DOHH2 (cell line): ENCODE measurements at regions not wholly inside any gene's neighbourhood (a gene's known extent, or its start where the extent isn't known, plus 50 kb on each side); places are given as distances from the start of the nearest gene placed in this dataset.

ENCODE experiments used
- H3F3A ChIP-seq: fragments of 200-600 bp; sonication (generic), shearing (Covaris generic); 2 replicates; pipeline ENCODE4 v1.6.0; 2016; ENCODE audit warnings: antibody characterized with exemption, mild to moderate bottlenecking; ENCODE audit not compliant: control insufficient read depth, insufficient read depth
- H3K27ac ChIP-seq: fragments of 200-600 bp; sonication (generic); 2 replicates; pipeline ENCODE4 v1.5.1; 2014; ENCODE audit warnings: low read depth, mild to moderate bottlenecking, low read length, moderate library complexity
- H3K27me3 ChIP-seq: fragments of 200-600 bp; sonication (generic); 2 replicates; pipeline ENCODE4 v1.6.1; 2014; ENCODE audit warnings: mild to moderate bottlenecking, low read length, mixed read lengths; ENCODE audit not compliant: control insufficient read depth
- H3K36me3 ChIP-seq: fragments of 200-600 bp; sonication (generic); 2 replicates; pipeline ENCODE4 v1.6.1; 2014; ENCODE audit warnings: mild to moderate bottlenecking, low read length, moderate library complexity, mixed read lengths; ENCODE audit not compliant: control insufficient read depth
- H3K4me1 ChIP-seq: fragments of 200-600 bp; sonication (generic); 2 replicates; pipeline ENCODE4 v1.6.1; 2014; ENCODE audit warnings: mild to moderate bottlenecking, low read length, mixed read lengths; ENCODE audit not compliant: control insufficient read depth
- H3K4me2 ChIP-seq: fragments of 200-600 bp; sonication (generic); 2 replicates; pipeline ENCODE4 v1.6.0; 2014; ENCODE audit warnings: mild to moderate bottlenecking, low read length, moderate library complexity
- H3K4me3 ChIP-seq: fragments of 200-600 bp; sonication (generic); 2 replicates; pipeline ENCODE4 v1.5.1; 2014; ENCODE audit warnings: mild to moderate bottlenecking, low read length, mixed read lengths
- H3K79me2 ChIP-seq: fragments of 200-600 bp; sonication (generic); 2 replicates; pipeline ENCODE4 v1.6.1; 2014; ENCODE audit warnings: mild to moderate bottlenecking, low read length, mixed read lengths; ENCODE audit not compliant: control insufficient read depth
- H3K9me2 ChIP-seq: fragments of 200-600 bp; sonication (generic); replicated peaks from 2 replicates; pipeline ENCODE4 v1.6.1; 2014; ENCODE audit warnings: mild to moderate bottlenecking, low read length, mixed read lengths; ENCODE audit not compliant: control insufficient read depth
- H3K9me3 ChIP-seq: fragments of 200-600 bp; sonication (generic); 2 replicates; pipeline ENCODE4 v1.6.1; 2014; ENCODE audit warnings: antibody characterized with exemption, low read length, mixed read lengths; ENCODE audit not compliant: control insufficient read depth, insufficient read depth
- H4K20me1 ChIP-seq: fragments of 200-600 bp; sonication (generic); 2 replicates; pipeline ENCODE4 v1.6.0; 2014; ENCODE audit warnings: low read depth, mild to moderate bottlenecking, antibody characterized with exemption, low read length, moderate library complexity; ENCODE audit not compliant: control insufficient read depth, insufficient read depth
- EZH2phosphoT487 ChIP-seq: fragments of 200-600 bp; sonication (generic); IDR thresholded peaks from 2 replicates; pipeline ENCODE4 v1.6.1; 2017; ENCODE audit warnings: borderline replicate concordance, mild to moderate bottlenecking, antibody characterized with exemption, low read length, moderate library complexity, mixed read lengths
- TF ChIP-seq, protein P1 (sequence below): fragments of 200-600 bp; sonication (generic); IDR thresholded peaks from one replicate; pipeline ENCODE4 v1.5.1; 2014; ENCODE audit warnings: antibody characterized with exemption, mild to moderate bottlenecking, low read depth, low read length; ENCODE audit not compliant: poor library complexity, severe bottlenecking

DNA sequence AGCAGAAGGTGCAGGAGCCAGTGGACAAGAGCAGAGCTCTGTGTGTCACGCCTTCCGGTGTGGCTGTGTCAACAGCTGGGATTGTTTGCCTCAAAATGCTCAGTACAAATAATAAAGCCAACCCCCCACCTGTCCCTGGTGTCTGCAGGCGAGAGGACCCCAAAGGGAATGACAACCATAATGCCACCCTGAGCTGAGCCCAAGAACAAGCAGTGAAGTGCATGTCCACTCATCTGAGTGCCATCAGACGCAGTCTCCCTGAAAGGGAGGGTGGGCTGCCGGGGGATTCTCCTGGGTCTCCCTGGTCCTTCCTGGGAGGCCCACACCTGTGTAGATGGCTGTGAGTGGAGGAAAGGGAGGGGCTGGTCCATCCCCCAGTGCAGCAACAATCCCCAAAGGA lies 328.8 kb upstream of the IRX1 start:
- no peaks in the 10 kb centered on the region for H3K9me2 ChIP-seq
- H3K4me3 ChIP-seq, result no peak overlapping the region
- H3K27me3 ChIP-seq, result no peaks in the 10 kb centered on the region
- no peaks in the 10 kb centered on the region for H3K79me2 ChIP-seq
- no peaks in the 10 kb centered on the region for H3F3A ChIP-seq
- no peak overlapping the region for H3K27ac ChIP-seq
- H3K36me3 ChIP-seq, result no peaks in the 10 kb centered on the region
- peaks cover 15% of the 10 kb centered on the region for H3K9me3 ChIP-seq
- TF ChIP-seq, protein P1, sequence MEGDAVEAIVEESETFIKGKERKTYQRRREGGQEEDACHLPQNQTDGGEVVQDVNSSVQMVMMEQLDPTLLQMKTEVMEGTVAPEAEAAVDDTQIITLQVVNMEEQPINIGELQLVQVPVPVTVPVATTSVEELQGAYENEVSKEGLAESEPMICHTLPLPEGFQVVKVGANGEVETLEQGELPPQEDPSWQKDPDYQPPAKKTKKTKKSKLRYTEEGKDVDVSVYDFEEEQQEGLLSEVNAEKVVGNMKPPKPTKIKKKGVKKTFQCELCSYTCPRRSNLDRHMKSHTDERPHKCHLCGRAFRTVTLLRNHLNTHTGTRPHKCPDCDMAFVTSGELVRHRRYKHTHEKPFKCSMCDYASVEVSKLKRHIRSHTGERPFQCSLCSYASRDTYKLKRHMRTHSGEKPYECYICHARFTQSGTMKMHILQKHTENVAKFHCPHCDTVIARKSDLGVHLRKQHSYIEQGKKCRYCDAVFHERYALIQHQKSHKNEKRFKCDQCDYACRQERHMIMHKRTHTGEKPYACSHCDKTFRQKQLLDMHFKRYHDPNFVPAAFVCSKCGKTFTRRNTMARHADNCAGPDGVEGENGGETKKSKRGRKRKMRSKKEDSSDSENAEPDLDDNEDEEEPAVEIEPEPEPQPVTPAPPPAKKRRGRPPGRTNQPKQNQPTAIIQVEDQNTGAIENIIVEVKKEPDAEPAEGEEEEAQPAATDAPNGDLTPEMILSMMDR, result no peak
- TF ChIP-seq EZH2phosphoT487, result no peak
- no peaks in the 10 kb centered on the region for H3K4me1 ChIP-seq
- no peak overlapping the region for H3K4me2 ChIP-seq
- H4K20me1 ChIP-seq, result no peaks in the 10 kb centered on the region

DNA sequence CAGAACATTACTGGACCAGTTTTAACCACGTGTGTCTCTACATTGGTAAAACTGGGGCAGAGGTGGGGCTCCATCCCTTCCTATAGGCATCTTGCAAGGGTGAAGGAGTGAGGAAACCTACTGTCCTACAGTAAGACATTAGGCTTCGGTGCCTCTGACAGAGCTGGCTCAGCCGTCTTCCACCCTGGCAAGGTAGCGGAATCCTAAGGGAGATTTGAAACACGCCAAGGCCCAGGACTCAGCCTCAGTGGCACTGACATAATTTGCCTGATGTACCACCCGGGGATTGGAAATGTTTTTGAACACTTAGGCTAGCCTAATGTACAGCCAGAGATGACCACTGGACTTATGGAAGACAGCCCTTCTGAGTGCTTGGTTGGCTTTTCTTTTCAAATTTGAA lies 329.7 kb upstream of the IRX1 start:
- Histone ChIP-seq H3K4me2 (no peak overlapping the region), H3K9me2 (no peaks in the 10 kb centered on the region), H3K27me3 (no peaks in the 10 kb centered on the region), H4K20me1 (no peaks in the 10 kb centered on the region), H3K79me2 (no peaks in the 10 kb centered on the region), H3K4me3 (no peak overlapping the region), H3K27ac (no peak overlapping the region), H3F3A (no peaks in the 10 kb centered on the region), H3K9me3 (peaks cover 19% of the 10 kb centered on the region), H3K4me1 (no peaks in the 10 kb centered on the region), H3K36me3 (no peaks in the 10 kb centered on the region)
- no peak for TF ChIP-seq EZH2phosphoT487
- TF ChIP-seq, protein P1, result no peak

DNA sequence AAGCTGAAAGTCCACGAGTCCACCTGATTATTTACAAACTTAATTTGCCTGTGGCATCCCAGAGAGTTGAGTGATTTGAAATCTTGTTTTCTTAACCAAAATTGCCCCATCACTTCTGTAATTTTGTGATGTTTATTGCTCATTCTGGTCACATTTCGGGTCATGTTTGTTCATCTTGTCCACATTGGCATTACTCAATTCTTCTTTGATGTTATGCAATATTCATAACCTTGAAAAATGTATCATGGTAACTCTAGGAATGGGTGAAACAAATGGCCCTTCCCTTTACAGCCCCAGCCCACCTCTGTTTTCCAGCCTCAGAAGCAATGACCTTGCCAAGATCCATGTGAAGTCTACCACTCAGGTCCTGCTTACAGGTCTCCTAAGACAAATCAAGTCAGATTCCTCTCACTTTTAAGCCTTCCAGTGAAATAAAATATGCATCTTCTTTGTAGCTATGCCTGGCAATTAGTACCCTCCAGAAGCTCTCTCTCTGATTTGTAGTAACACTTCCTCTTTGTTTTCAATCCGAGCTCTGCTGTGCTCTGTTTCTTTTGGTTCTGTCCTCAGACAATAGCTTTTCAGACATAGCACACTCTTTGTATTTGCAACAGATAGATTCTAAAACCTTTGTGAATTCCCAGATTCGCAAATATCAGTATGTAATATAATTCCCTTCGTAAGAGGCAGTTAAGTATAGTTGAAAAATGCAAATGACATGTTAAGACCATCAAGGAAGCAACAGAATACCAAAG lies 330.3 kb upstream of the IRX1 start:
- H4K20me1 ChIP-seq, result no peaks in the 10 kb centered on the region
- H3K4me1 ChIP-seq, result no peaks in the 10 kb centered on the region
- H3K9me2 ChIP-seq, result no peaks in the 10 kb centered on the region
- TF ChIP-seq EZH2phosphoT487, result no peak
- TF ChIP-seq, protein P1, result no peak
- H3K4me2 ChIP-seq, result no peak overlapping the region
- H3K27me3 ChIP-seq, result no peaks in the 10 kb centered on the region
- no peaks in the 10 kb centered on the region for H3F3A ChIP-seq
- H3K27ac ChIP-seq, result no peak overlapping the region
- no peak overlapping the region for H3K4me3 ChIP-seq
- H3K36me3 ChIP-seq, result no peaks in the 10 kb centered on the region
- no peaks in the 10 kb centered on the region for H3K79me2 ChIP-seq
- peaks cover 16% of the 10 kb centered on the region for H3K9me3 ChIP-seq
